ENCODE measurements at regions not wholly inside any gene's neighbourhood (a gene's known extent, or its start where the extent isn't known, plus 50 kb on each side); places are given as distances from the start of the nearest gene placed in this dataset.

DNA sequence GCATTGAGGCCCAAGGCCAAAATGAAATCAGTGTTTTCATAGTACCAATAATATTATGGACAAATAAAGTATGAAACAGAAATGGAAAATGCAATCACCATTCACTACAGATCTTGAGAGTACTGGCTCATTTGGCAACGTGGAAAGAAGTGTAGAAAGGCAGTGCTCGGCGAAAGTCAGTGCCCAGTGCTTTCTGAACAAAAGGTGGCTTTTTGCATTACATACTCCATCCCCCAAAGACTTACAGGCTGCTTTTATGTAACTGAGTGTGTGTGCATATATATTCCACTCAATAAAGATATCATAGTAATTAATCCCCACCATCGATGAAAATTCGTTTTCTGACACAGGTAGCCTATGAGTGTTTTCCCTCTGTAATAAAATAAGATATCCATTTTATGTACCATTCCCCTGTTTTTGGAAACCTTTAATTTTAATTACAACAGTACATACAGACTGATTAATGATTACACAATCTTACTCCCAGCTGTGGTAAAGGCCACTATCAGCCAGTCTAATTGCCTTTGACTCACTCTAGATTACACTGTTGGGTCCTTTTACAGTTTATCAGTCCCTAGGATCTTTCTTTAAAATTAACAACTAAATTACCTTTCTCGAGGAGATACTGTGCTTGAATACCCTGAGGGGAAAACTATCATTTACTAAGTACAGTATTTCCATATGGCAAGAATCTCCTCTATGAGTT lies 65.9 kb downstream of the MAD2L1 start:
- TF ChIP-seq, protein P1, sequence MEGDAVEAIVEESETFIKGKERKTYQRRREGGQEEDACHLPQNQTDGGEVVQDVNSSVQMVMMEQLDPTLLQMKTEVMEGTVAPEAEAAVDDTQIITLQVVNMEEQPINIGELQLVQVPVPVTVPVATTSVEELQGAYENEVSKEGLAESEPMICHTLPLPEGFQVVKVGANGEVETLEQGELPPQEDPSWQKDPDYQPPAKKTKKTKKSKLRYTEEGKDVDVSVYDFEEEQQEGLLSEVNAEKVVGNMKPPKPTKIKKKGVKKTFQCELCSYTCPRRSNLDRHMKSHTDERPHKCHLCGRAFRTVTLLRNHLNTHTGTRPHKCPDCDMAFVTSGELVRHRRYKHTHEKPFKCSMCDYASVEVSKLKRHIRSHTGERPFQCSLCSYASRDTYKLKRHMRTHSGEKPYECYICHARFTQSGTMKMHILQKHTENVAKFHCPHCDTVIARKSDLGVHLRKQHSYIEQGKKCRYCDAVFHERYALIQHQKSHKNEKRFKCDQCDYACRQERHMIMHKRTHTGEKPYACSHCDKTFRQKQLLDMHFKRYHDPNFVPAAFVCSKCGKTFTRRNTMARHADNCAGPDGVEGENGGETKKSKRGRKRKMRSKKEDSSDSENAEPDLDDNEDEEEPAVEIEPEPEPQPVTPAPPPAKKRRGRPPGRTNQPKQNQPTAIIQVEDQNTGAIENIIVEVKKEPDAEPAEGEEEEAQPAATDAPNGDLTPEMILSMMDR (conservative IDR thresholded peaks at IDR 0.05; ENCODE audit: low read length), result no peak
- TF ChIP-seq EZH2phosphoT487 (IDR thresholded peaks at IDR 0.05; ENCODE audit: borderline replicate concordance), result no peak
